A204.1 (cell line): ENCODE measurements at regions not wholly inside any gene's neighbourhood (a gene's known extent, or its start where the extent isn't known, plus 50 kb on each side); places are given as distances from the start of the nearest gene placed in this dataset.

Source experiments
- FAIRE-seq: peaks from 2 replicates; lab custom pipeline; 2012; peaks lifted over from hg19 to GRCh38; lab: Jason Lieb, UNC

DNA sequence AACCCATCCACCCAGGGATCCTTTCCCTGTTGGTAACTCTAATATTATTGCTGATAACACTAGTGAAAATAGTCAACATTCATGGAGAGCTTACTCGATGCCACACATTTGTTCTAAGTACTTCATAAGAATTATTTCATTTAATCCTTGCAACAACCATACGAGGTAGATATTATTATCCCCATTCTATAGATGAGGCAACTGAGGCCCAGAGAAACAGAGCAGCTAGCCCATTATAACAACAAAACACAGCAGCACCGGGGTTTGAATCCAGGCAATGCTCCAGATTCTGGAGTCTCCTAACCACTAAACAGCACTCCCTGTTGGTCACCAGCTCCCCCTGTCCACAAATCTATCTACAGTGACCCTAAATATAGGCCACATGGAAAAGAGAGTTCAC, 90.4 kb upstream of the PKDCC start:
- FAIRE-seq, result no peak

DNA sequence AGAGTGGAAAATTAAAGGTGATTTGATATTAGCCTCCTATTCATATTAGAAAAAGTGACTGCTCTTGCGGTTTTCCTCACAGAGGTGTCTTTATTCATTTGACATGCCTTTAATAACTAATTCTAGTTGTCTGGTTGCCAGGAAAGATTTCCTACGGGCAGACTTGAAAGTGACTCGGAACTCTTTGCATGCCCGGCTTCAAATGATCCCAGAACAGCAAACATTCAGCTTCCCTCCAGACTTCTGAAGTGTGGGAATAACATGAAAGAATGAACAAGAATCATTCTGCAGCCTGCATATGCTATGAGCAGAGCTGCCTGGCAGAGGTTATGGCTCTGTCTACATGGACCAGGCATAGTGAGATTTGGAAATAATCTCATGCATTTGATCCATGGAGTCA, 89.6 kb upstream of the PKDCC start:
- FAIRE-seq, result no peak

DNA sequence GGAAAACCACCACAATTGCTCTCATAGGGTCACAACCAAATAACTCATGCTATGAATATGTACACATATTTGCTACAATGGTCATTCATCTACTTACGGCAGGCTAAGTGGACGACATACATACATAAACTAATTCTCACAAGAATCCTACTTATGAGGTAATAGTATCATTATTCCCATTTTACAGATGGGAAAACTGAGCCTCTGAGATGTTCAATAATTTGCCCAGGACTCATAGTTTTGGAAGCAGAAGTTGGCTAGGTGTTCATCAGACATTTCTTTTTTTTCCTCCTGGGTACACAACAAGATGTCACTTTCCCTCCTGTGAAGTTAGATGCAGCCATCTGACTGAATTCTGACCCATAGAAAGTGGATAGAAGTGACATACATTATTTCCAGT, 89.0 kb upstream of the PKDCC start:
- FAIRE-seq, result no peak

DNA sequence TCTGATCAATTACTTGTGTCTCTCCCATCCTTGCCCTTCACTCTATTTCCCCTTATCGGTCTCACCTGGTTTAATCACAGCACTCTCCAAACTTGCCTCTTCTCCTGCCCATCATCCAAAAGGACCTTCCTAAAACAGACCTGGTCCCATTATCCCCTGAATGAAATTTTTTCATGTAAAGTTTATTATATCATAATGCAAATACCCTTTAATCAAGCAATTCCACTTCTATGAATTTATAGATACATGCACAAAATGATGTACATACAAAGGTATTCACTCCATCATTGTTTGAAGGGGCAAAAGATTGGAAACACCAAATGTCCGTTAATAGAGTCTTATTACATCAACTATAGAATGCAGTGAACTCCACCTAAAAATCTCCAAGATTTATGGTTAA, 88.1 kb upstream of the PKDCC start:
- no peak for FAIRE-seq

DNA sequence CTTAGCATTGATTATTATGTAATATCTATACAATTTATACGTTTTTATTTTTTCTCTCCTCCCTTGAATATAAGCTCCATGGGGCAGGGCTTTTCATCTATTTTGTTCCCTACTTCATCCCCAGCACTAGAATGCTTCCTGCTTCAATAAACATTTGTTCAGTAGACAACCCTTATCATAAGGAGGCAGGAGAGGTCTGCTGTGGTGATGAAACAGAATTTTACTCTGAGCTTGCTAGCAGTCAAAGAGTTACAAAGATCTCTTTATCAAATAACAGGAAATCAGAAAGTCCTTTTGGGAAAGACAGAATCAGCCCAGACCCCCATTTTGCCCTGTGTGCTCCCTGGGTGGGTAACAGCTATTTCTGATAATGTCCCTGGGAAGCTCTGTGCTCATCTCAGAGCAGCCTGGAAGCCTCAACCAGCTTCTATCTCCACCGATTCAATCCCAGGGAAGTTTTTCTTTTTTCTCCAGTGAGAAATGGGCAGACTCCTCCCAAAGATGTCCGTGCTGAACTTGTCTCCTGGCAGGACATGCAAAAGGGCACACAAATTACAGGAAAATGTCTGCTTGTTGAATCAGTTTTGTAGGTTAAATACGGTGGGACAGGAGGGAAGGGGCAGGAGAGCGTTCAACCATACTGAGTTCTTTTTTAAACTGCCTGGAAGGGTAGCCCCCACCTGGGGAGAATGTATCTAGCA, 84.7 kb upstream of the PKDCC start:
- no peak for FAIRE-seq

DNA sequence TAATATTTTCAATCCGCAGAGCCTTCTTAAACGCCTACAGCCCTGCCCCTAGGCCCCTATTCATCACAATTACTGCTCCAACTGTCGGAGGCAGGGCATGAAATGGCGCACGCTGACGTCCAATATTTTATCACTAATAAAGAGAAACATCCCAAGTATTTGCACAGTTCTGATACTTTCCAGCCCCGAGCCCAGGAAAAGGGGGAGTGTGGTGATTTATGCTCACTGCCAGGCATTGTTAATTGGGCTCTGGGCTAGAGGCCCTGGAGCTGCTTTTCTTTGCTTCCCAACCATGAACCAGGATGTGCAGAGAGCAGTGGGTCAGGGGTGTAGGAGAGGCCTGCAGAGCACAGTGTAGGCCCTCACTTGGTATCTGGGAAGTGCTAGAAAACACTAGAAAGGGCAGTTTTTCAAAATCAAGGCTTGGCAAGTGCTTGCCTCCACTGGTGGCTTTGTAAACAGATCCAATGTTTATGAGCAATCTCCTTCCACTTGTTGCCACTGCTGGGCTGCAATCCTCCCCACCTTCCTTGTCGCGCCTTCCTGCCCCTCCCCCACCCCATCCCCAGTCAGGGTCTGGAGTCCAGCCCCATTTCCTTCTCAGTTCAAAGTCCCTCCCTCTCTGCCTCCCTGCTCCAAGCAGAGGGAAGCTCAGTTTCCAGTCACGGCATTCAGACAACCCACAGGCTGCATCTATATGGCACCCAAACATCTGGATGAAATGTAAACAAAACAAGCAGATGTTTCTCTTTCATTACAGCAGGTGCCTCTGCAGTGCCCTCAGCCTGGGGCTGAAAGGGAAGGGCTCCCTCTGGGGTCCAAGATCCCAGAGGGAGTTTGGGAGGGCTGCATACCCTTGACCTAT, 83.9 kb upstream of the PKDCC start:
- no peak for FAIRE-seq

DNA sequence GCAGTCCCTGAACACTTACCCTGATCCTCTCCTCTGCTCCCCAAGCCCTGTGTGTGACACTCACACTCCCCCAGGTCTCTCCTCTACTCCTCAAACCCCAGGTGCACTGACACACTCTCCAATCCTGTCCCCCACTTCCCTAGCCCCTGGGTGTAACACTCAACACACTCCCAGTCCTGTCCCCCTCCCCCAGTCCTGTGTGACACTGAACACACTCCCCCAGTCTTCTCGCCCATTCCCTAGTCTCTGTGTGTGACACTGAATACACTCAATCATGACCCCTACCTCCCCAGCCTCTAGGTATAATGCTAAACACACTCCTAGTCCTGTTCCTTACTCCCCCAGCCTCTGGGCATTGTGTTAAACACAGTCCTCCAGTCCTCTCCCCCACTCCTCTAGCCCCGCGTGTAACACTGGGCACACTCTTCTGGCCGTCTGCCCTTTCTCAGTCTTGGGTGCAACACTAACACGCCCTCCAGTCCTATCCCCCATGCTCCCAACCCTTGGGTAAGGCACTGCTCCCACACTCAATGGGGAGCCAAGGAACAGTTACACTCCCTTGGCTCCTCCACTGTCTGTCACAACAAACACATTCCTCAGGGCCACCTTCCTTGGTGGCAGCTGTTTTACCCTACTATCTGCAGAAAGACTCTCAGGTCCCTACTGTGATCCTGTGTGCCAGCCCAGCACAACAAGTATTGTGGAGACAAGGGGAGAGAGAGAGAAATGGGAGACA, 82.5 kb upstream of the PKDCC start:
- FAIRE-seq, result no peak

DNA sequence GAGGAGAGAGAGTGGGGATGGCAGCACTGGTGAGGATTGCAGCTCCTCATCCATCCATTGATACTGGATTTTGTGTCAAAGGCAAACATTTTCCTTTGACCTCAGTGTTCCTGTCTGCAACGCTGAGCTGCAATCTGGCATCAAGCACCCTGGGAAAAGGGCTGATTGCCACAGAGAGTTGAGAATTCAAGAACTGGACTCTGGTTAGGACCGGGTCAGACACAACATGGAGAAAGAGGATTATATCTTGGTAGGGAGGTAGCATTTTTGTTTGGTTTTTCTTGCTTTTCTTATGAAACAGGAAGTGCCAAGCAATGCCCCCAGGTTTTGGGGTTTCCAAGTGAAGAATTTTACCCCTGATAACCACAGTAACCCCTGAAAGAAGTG, 81.9 kb upstream of the PKDCC start:
- no peak for FAIRE-seq

DNA sequence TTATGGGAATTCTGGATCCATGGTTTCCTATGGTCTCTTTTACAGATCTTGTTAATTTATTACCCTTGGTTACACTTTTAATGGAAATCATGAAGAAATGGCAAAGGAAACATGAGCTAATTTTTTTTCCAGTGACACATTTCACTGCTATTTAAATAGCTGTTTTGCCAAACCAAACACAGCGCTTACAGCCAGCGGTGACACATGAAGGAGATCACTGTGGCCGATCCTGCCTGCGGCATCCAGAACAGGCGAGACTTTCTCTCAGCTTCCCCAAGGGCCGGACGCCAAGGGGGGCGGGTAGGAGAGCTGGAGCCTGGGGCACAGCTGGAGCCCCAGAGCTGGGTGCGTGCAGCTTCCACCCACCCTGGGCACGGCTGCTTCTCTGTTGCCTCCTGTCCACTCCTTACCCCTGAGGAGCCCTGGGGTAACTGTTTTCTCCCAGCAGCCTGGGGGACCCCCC, 81.4 kb upstream of the PKDCC start:
- FAIRE-seq, result no peak

DNA sequence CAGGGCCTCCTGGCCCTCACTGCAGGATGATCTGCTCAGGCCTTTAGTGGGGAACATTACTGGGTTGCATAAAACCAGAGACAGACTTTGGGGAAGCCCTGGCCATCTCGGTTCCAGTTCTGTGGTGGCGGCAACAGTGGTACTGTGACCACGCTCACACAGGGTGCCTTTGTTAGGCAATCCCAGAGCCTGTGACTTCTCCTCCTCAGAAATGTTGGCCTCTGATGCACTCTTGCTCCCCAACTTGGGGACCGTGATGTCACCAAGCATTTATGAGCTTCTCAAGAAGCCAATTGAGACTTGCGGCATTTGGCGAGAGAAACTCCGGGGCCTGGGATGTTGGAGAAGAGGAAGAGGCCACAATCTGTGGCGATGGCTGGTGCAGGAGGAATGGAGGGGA, 80.9 kb upstream of the PKDCC start:
- no peak for FAIRE-seq

DNA sequence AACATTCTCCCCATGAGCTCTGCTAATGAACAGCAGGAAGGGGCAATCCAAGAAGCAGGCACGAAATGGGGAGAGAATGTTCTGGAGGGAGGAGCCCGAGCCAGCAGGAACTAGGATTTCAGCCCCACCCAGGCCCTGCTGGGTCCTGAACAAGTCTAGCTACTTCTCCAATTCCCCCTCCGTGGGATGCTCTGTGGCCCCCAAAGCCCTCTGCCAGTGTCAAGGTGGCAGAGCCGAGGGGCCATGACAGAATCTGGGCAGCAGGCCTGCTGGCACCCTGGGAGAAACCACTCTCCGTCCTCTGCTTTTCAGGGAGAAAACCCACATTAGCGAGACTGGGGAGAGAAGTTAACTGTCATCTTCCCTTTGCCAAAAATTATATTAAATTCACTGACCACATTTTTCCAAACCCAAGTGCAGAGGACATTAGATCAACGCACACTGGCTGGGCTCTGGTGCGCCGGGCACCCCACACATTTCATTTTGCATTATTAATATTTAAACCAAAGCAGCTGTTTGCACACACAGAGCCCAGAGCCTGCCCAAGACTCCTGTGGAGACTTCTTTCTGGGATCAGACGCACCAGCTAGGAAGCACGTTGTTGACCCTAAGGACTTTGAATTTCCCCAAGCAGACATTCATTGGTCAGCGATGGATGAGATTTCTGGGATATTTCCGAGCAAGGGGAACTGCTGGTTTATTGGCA, 80.2 kb upstream of the PKDCC start:
- FAIRE-seq, result no peak

DNA sequence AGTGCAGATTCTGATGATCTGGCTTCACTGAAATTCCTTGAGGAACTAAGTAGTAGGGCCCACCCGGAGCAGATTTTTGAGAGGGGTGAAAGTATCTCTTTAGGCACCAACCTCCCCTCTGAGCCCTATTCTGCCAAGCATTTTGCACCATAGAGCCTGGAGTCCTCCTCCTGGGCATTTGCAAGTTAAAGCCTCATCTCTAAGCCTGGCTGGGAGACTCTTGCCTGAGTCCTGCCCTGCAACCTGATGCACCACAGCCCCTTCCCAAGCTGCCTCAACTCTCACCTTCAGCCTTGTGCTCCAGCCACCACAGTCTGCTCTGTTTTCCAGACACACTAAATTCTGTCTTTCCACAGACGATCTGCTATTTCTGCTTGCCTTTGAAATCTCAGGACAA, 79.6 kb upstream of the PKDCC start:
- FAIRE-seq, result no peak

DNA sequence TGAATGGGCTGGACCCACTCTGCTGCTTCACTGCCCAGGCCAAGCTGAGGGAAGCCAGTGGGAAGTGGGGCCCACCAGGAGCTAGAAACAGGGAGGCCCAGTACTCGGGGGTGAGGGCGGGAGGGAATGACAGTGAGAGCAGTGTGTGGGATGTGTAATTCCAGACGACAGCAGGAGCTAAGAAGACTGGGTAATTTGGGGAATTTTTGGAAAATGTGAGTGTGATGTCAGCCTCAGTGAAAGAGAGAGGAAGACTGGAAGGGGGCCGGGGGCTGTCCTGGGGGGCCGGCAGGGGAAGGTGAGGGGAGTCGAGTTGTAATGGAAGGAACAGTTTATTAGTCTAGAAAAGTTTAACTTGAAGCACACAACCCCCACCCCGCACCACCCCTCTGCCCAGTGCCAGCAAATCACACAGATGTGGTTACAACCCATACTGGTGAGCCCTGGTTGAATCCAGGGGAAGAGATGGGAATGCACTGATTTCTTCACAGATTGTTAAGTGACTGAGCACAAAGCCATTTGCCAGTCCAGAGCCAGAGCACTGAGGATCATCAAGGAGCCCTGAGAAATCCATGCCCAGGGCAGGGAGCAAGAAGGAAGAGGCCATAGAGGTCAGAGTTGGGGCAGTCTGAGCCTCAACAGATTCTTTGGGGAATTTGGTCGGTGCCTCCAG, 76.7 kb upstream of the PKDCC start:
- FAIRE-seq, result no peak

DNA sequence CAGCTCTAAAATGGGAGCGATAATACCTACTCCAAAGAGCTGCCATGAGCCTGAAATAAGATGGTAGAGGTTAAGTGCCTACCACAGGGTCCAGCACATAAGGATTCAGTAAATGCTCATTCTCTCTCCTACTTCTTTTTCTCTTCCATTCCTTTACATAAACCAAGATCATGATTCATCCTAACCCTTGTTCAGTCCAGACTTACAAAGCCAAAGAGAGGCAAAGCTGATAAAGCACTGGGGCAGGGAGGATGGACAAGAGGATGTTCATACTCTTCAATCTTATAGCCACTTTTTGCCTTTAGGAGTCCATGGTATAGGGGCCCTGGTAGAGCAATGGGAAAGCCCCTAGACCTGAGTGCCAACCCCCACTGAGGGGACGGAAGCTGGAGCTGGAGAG, 75.6 kb upstream of the PKDCC start:
- FAIRE-seq, result no peak

DNA sequence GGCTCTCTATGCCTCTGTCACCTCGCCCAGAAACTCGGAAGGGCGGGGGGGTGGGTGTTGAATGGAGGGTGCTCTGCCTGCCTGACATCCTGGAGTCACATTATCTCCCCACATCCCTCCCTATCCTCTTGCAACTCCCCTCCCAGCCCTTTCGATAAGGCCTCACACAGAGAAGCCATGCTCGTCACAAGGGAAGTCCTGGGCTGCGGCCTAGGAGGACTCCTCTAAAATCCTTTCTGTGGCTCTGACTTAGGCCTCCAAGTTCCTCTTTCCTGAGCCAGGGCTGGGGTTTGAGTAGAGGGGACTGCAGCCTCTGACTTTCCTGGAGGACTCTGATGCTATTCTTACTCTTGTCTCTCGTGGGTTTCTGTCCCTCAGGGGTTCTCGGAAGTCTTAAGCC, 75.0 kb upstream of the PKDCC start:
- FAIRE-seq, result no peak

DNA sequence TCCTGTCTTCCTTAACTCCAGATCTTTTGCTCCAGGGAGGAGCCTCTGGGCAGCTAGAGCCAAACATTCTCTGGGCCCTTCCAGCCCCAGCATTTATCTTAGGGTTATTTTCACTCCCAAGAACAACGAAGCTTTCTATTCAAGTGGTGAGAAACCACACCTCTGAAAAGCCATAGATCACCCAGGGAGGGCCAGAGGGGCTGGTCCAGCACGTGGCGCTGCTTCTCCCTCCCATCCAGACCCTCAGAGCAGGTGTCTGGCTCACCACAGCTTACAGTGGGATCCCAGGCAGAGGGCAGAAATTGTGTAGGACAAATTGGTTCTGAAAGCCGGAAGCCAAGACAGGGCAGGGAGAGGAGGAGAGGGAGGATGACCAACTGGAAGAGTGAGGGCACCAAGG, 74.0 kb upstream of the PKDCC start:
- FAIRE-seq, result no peak

DNA sequence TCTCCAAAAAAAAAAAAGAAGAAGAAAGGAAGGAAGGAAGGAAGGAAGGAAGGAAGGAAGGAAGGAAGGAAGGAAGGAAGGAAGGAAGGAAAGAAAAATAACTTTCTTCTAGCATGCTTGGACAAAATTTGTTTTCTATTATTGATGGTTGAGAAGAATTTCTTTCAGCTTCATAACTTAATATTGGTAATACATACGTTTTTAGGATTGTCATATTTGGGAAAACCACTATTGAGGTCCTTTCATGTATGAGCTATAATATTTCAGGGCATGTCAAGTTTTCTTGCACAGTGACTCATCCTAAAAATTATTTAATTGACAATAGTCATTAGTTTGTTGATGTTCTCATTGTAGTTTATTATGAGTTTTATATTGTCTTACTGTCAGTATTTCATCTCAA, 66.4 kb upstream of the PKDCC start:
- FAIRE-seq, result no peak

DNA sequence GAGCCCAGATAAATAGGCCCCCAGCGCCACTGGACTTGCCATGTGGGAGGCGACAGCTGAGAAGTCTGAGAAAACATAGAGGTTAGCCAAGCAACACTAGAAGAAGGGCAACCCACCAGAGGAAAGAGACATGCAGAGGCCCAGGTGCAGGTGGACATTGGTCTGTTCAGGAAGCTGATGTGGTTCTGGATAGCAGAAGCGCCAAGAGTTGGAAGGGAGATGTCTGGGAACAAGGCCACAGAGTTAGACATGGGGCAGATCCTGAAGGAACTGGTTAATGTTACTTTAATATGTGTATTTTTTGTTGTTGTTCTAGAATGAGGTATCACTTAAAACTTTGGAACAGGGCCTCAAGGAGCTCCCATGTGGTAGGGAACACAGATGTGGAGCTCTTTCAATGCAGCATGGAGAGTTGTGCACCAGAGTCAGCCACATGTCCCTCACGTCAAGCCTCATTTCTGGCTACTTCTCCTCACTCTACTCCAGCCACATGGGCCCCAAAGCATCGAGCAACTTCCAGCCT, 62.2 kb upstream of the PKDCC start:
- FAIRE-seq, result no peak

DNA sequence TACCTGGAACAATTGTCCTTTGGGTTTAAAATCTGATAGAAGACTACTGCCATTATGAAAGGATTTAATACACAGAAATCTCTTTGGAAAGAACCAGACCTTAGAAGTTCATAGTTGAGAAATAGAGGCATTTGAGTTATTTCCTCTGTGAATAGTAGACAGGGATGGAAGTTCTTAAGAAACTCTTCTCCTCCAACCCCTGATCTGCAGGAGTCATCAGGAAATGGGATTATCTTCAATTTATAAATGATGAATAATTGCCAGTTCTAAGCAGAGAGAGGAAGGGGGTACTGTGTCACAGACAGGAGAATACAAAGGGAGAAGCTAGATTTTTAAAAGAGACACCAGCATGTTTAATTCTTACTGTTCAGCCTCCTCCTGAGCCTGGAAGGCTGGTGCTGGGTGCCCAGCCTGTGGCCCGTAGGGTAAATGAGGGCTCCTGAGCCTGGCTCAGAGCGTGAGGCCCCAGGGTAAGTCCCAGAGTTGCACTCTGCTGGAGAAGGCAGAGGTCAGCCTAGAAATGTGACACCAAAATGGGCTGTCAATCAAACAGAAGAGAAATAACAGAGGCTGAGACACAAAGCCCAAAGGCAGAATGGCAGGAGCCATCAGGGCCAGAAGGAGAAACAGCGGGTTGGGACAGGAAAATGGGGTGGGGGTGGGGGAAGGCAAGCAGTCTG, 58.2 kb upstream of the PKDCC start:
- FAIRE-seq, result no peak

DNA sequence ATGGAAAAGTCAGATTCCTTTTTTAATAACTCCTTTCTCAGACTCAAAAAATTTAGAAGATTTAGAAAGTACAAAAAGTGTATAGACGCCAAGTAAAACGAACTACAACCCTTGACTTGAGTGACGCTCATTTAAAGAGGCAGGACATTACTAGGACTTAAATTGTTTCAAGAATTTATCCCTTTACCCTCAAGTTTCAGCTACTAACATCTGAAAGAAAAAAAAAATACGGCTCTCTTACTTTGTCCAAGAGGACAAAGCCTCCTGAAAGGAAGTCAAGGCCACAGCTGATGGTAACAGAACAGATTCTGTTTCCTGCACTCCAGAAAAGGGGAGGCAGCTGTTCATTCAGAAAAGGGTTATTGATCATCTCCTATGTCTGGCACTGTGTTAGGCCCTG, 57.6 kb upstream of the PKDCC start:
- no peak for FAIRE-seq

DNA sequence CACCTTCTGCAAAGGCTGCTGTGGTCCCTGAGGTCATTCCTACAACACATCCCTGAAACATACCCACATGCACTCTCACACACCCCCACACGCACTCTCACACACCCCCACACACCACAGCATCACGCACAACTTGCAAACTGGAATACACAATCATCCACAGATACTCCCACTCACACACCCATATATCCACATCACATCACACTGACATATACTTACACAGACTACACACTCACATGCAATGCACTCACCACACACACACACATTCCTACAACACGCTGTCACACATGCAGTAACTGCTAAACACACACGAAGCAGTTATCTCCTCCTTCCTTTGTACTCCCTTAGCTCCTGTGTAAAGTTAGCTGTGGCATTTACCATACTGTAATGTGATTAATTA, 57.1 kb upstream of the PKDCC start:
- FAIRE-seq, result no peak
